Vagina (tissue), 2 donors: ENCODE measurements at regions not wholly inside any gene's neighbourhood (a gene's known extent, or its start where the extent isn't known, plus 50 kb on each side); places are given as distances from the start of the nearest gene placed in this dataset.

ENCODE experiments used
- DNase-seq, 2 donors: peaks; one replicate each; pipeline ENCODE4 v3.0.0-alpha.2; 2017; ENCODE audit errors: extremely low spot score in 2 of 2
- H3K27ac ChIP-seq: fragments of 200-600 bp; sonication (generic); one replicate; pipeline ENCODE4 v1.5.1; 2019
- H3K27me3 ChIP-seq: fragments of 200-600 bp; sonication (generic); one replicate; pipeline ENCODE4 v1.5.1; 2019
- H3K36me3 ChIP-seq, 2 donors: fragments of 200-600 bp; sonication (generic); one replicate each; pipeline ENCODE4 v1.5.1; 2017 to 2019
- H3K4me1 ChIP-seq: fragments of 200-600 bp; sonication (generic); one replicate; pipeline ENCODE4 v1.5.1; 2019
- H3K4me3 ChIP-seq, 2 donors: fragments of 200-600 bp; sonication (generic); 1 replicate in 1 of 2; 2 replicates in 1 of 2; pipeline ENCODE4 v1.5.1; 2016 to 2019
- H3K9me3 ChIP-seq: fragments of 200-600 bp; sonication (generic); one replicate; pipeline ENCODE4 v1.5.1; 2019
- CTCF ChIP-seq, 3 experiments: fragments of 450-650 bp in 2 of 3; fragments of 200-600 bp in 1 of 3; sonication (generic) in 1 of 3; IDR thresholded peaks; one replicate each; pipeline ENCODE4 v1.5.1; 2017 to 2019; ENCODE audit warnings: antibody characterized with exemption in 3 of 3, mild to moderate bottlenecking in 2 of 3, moderate library complexity in 2 of 3
- POLR2A ChIP-seq, 2 donors: fragments of 450-650 bp; IDR thresholded peaks; one replicate each; pipeline ENCODE4 v1.6.1; 2017; ENCODE audit warnings: antibody characterized with exemption in 2 of 2, mild to moderate bottlenecking in 2 of 2, moderate library complexity in 2 of 2
- POLR2AphosphoS5 ChIP-seq, 2 donors: sonication (generic); formaldehyde crosslinking; IDR thresholded peaks; one replicate each; pipeline ENCODE4 v1.9.0; 2017; ENCODE audit warnings: antibody characterized with exemption in 2 of 2, mild to moderate bottlenecking in 2 of 2, low read depth in 1 of 2; ENCODE audit not compliant: insufficient read depth in 1 of 2
- intact Hi-C: fragments of 100-400 bp; cut with DNase I; formaldehyde crosslinking; loops from one replicate; pipeline ENCODE4 v1.15.1; 2023

- intact Hi-C loops: no loop called here
- no peak for DNase-seq
- TF ChIP-seq CTCF (IDR thresholded peaks at IDR 0.05): no peak
- no peak for TF ChIP-seq POLR2AphosphoS5 (IDR thresholded peaks at IDR 0.05; ENCODE audit: insufficient read depth in 1 of 2, low read depth in 1 of 2)
- TF ChIP-seq POLR2A (IDR thresholded peaks at IDR 0.05): no peak
- Histone ChIP-seq H3K4me3 (no peak overlapping the region), H3K4me1 (no peaks in the 10 kb centered on the region), H3K9me3 (no peaks in the 10 kb centered on the region), H3K27ac (no peak overlapping the region), H3K36me3 (no peaks in the 10 kb centered on the region), H3K27me3 (no peaks in the 10 kb centered on the region)
Measured at GRCh38 chr14:88929656-88930436, 105.4 kb downstream of the TTC8 start.

GRCh38 chr14:88931321-88932110 is 107.1 kb downstream of the TTC8 start:
- no peaks in the 10 kb centered on the region for H3K9me3 ChIP-seq
- no peak for DNase-seq
- intact Hi-C loops: no loop called here
- no peak overlapping the region for H3K4me3 ChIP-seq
- H3K4me1 ChIP-seq: no peaks in the 10 kb centered on the region
- no peak overlapping the region for H3K27ac ChIP-seq
- H3K27me3 ChIP-seq: no peaks in the 10 kb centered on the region
- TF ChIP-seq POLR2AphosphoS5 (IDR thresholded peaks at IDR 0.05; ENCODE audit: insufficient read depth in 1 of 2, low read depth in 1 of 2) (no peak), CTCF (IDR thresholded peaks at IDR 0.05) (no peak), POLR2A (IDR thresholded peaks at IDR 0.05) (no peak)
- no peaks in the 10 kb centered on the region for H3K36me3 ChIP-seq

- no peaks in the 10 kb centered on the region for H3K36me3 ChIP-seq
- intact Hi-C loops: no loop called here
- H3K27ac ChIP-seq: no peak overlapping the region
- no peak overlapping the region for H3K4me3 ChIP-seq
- TF ChIP-seq POLR2A (IDR thresholded peaks at IDR 0.05) (no peak), POLR2AphosphoS5 (IDR thresholded peaks at IDR 0.05; ENCODE audit: insufficient read depth in 1 of 2, low read depth in 1 of 2) (no peak), CTCF (IDR thresholded peaks at IDR 0.05) (no peak)
- no peak for DNase-seq
- no peaks in the 10 kb centered on the region for H3K4me1 ChIP-seq
- H3K9me3 ChIP-seq: no peaks in the 10 kb centered on the region
- no peaks in the 10 kb centered on the region for H3K27me3 ChIP-seq
Measured at GRCh38 chr14:88933191-88933590, 108.7 kb downstream of the TTC8 start.

- Histone ChIP-seq H3K27me3 (no peaks in the 10 kb centered on the region), H3K36me3 (no peaks in the 10 kb centered on the region), H3K4me1 (no peaks in the 10 kb centered on the region), H3K4me3 (no peak overlapping the region), H3K27ac (no peak overlapping the region), H3K9me3 (no peaks in the 10 kb centered on the region)
- intact Hi-C loops: no loop called here
- no peak for TF ChIP-seq POLR2AphosphoS5 (IDR thresholded peaks at IDR 0.05; ENCODE audit: insufficient read depth in 1 of 2, low read depth in 1 of 2)
- DNase-seq: no peak
Measured at GRCh38 chr14:88934351-88934806, 109.9 kb downstream of the TTC8 start.

GRCh38 chr14:88935083-88935482 is 110.6 kb downstream of the TTC8 start:
- Histone ChIP-seq H3K36me3 (no peaks in the 10 kb centered on the region), H3K4me1 (no peaks in the 10 kb centered on the region), H3K4me3 (no peak overlapping the region), H3K27me3 (no peaks in the 10 kb centered on the region), H3K27ac (no peak overlapping the region), H3K9me3 (no peaks in the 10 kb centered on the region)
- DNase-seq: no peak
- intact Hi-C loops: no loop called here
- no peak for TF ChIP-seq CTCF (IDR thresholded peaks at IDR 0.05)
- no peak for TF ChIP-seq POLR2AphosphoS5 (IDR thresholded peaks at IDR 0.05; ENCODE audit: insufficient read depth in 1 of 2, low read depth in 1 of 2)
- no peak for TF ChIP-seq POLR2A (IDR thresholded peaks at IDR 0.05)
